Stimulated activated CD8-positive, alpha-beta memory T cell treated with anti-CD3 and anti-CD28 coated beads, Interleukin-4, amount 100 ng/mL, for 4 hours (primary cell): ENCODE measurements at regions not wholly inside any gene's neighbourhood (a gene's known extent, or its start where the extent isn't known, plus 50 kb on each side); places are given as distances from the start of the nearest gene placed in this dataset.

Experiments used
- DNase-seq, 2 donors: peaks; one replicate each; pipeline ENCODE4 v3.0.0-alpha.2; 2020; ENCODE audit warnings: low read depth in 2 of 2, low spot score in 1 of 2

GRCh38 chr7:41754046-41754445 lies 51.2 kb upstream of the INHBA start:
- DNase-seq, result no peak
